OCI-LY1 (cell line): ENCODE measurements at regions not wholly inside any gene's neighbourhood (a gene's known extent, or its start where the extent isn't known, plus 50 kb on each side); places are given as distances from the start of the nearest gene placed in this dataset.

Experiments used
- H2AFZ ChIP-seq: fragments of 200-600 bp; sonication (generic), shearing (Covaris generic); 2 replicates; pipeline ENCODE4 v1.6.0; 2014; ENCODE audit warnings: antibody characterized with exemption, mild to moderate bottlenecking, low read length
- H3F3A ChIP-seq: fragments of 200-600 bp; sonication (generic), shearing (Covaris generic); 2 replicates; pipeline ENCODE4 v1.6.0; 2014; ENCODE audit warnings: mild to moderate bottlenecking, antibody characterized with exemption, low read length, moderate library complexity; ENCODE audit not compliant: insufficient read depth
- H3K27ac ChIP-seq: fragments of 200-600 bp; sonication (generic); 2 replicates; pipeline ENCODE4 v1.5.1; 2014; ENCODE audit warnings: low read length, mixed run types, mild to moderate bottlenecking, low read depth; ENCODE audit not compliant: poor library complexity, severe bottlenecking
- H3K27me3 ChIP-seq: fragments of 200-600 bp; sonication (generic); 2 replicates; pipeline ENCODE4 v1.6.0; 2014; ENCODE audit warnings: antibody characterized with exemption, mild to moderate bottlenecking, low read length, moderate library complexity; ENCODE audit not compliant: insufficient read depth
- H3K36me3 ChIP-seq: fragments of 200-600 bp; sonication (generic); 2 replicates; pipeline ENCODE4 v1.6.1; 2014; ENCODE audit warnings: mild to moderate bottlenecking, antibody characterized with exemption, low read length, moderate library complexity, mixed read lengths; ENCODE audit not compliant: insufficient read depth
- H3K4me1 ChIP-seq: fragments of 200-600 bp; sonication (generic); 2 replicates; pipeline ENCODE4 v1.5.1; 2014; ENCODE audit warnings: mild to moderate bottlenecking, low read length, moderate library complexity; ENCODE audit not compliant: insufficient read depth, severe bottlenecking
- H3K4me2 ChIP-seq: fragments of 200-600 bp; sonication (generic), shearing (Covaris generic); 2 replicates; pipeline ENCODE4 v1.6.1; 2014; ENCODE audit warnings: low read length
- H3K4me3 ChIP-seq: fragments of 200-600 bp; sonication (generic); 2 replicates; pipeline ENCODE4 v1.5.1; 2014; ENCODE audit warnings: low read length, low read depth, mild to moderate bottlenecking, mixed read lengths; ENCODE audit not compliant: poor library complexity, severe bottlenecking
- H3K79me2 ChIP-seq: fragments of 200-600 bp; shearing (Covaris generic); 2 replicates; pipeline ENCODE4 v1.6.1; 2016; ENCODE audit warnings: mixed run types, low read length, mixed read lengths; ENCODE audit not compliant: insufficient read depth
- H3K9ac ChIP-seq: fragments of 200-600 bp; sonication (generic), shearing (Covaris generic); 2 replicates; pipeline ENCODE4 v1.6.1; 2014; ENCODE audit warnings: mild to moderate bottlenecking, low read length, mixed read lengths
- H3K9me2 ChIP-seq: fragments of 200-600 bp; sonication (generic), shearing (Covaris generic); 2 replicates; pipeline ENCODE4 v1.6.1; 2014; ENCODE audit warnings: low read depth, mild to moderate bottlenecking, low read length, mixed read lengths
- H3K9me3 ChIP-seq: fragments of 200-600 bp; shearing (Covaris generic); 2 replicates; pipeline ENCODE4 v1.6.1; 2014; ENCODE audit warnings: low read length, mixed read lengths
- H4K20me1 ChIP-seq: fragments of 200-600 bp; sonication (generic), shearing (Covaris generic); 2 replicates; pipeline ENCODE4 v1.6.0; 2016; ENCODE audit warnings: mild to moderate bottlenecking, low read length; ENCODE audit not compliant: insufficient read depth
- CTCF ChIP-seq: fragments of 200-600 bp; sonication (generic), shearing (Covaris generic); IDR thresholded peaks from 2 replicates; pipeline ENCODE4 v1.5.1; 2017; ENCODE audit warnings: mild to moderate bottlenecking, antibody characterized with exemption, low read length, moderate library complexity, mixed read lengths
- EZH2 ChIP-seq: fragments of 200-600 bp; sonication (generic), shearing (Covaris generic); IDR thresholded peaks from 2 replicates; pipeline ENCODE4 v1.8.0; 2017; ENCODE audit warnings: borderline replicate concordance, mixed run types, mild to moderate bottlenecking, antibody characterized with exemption, low read length, moderate library complexity, mixed read lengths

GRCh38 chr7:47044625-47045024, 537.3 kb downstream of the TNS3 start:
- no peaks in the 10 kb centered on the region for H3K36me3 ChIP-seq
- H3K27me3 ChIP-seq = no peaks in the 10 kb centered on the region
- no peaks in the 10 kb centered on the region for H3K9me3 ChIP-seq
- no peak overlapping the region for H3K9ac ChIP-seq
- H3K27ac ChIP-seq = no peak overlapping the region
- no peaks in the 10 kb centered on the region for H3K4me1 ChIP-seq
- H3F3A ChIP-seq = no peaks in the 10 kb centered on the region
- H3K9me2 ChIP-seq = no peaks in the 10 kb centered on the region
- no peak overlapping the region for H3K4me3 ChIP-seq
- no peak overlapping the region for H2AFZ ChIP-seq
- no peak for TF ChIP-seq CTCF
- no peak for TF ChIP-seq EZH2
- no peaks in the 10 kb centered on the region for H4K20me1 ChIP-seq
- no peak overlapping the region for H3K4me2 ChIP-seq
- H3K79me2 ChIP-seq = no peaks in the 10 kb centered on the region

- Histone ChIP-seq H2AFZ (no peak overlapping the region), H4K20me1 (no peaks in the 10 kb centered on the region), H3K27ac (no peak overlapping the region), H3K4me1 (no peaks in the 10 kb centered on the region), H3K4me3 (no peak overlapping the region), H3K9me3 (no peaks in the 10 kb centered on the region), H3K36me3 (no peaks in the 10 kb centered on the region), H3K4me2 (no peak overlapping the region), H3K79me2 (no peaks in the 10 kb centered on the region), H3K9ac (no peak overlapping the region), H3K9me2 (no peaks in the 10 kb centered on the region), H3K27me3 (no peaks in the 10 kb centered on the region), H3F3A (no peaks in the 10 kb centered on the region)
- TF ChIP-seq EZH2 (no peak), CTCF (no peak)
Observed at GRCh38 chr7:47043304-47043703, 538.6 kb downstream of the TNS3 start.

- no peaks in the 10 kb centered on the region for H3K36me3 ChIP-seq
- no peak overlapping the region for H3K27ac ChIP-seq
- H3K9me2 ChIP-seq = no peaks in the 10 kb centered on the region
- no peaks in the 10 kb centered on the region for H3F3A ChIP-seq
- no peaks in the 10 kb centered on the region for H3K79me2 ChIP-seq
- no peak for TF ChIP-seq CTCF
- TF ChIP-seq EZH2 = no peak
- H3K4me2 ChIP-seq = no peak overlapping the region
- H3K4me1 ChIP-seq = no peaks in the 10 kb centered on the region
- no peak overlapping the region for H2AFZ ChIP-seq
- no peaks in the 10 kb centered on the region for H4K20me1 ChIP-seq
- H3K27me3 ChIP-seq = no peaks in the 10 kb centered on the region
- no peak overlapping the region for H3K4me3 ChIP-seq
- H3K9ac ChIP-seq = no peak overlapping the region
- H3K9me3 ChIP-seq = no peaks in the 10 kb centered on the region
Observed at GRCh38 chr7:47042669-47043068, 539.2 kb downstream of the TNS3 start.
